ENCODE measurements at regions not wholly inside any gene's neighbourhood (a gene's known extent, or its start where the extent isn't known, plus 50 kb on each side); places are given as distances from the start of the nearest gene placed in this dataset.
"Not testable (repeated sequence)": the region's sequence is repeated elsewhere in the genome, so short reads cannot be mapped to it uniquely, and the experiment has no call there.

GRCh38 chr5:103758996-103759395 is 196.4 kb upstream of the NUDT12 start:
- H3K27ac ChIP-seq = no peak overlapping the region
- no peak for DNase-seq (ENCODE audit: low read depth, low spot score)
- no peak overlapping the region for H3K9ac ChIP-seq (ENCODE audit: insufficient read length)
- no peak overlapping the region for H3K4me3 ChIP-seq
- TF ChIP-seq EZH2 (IDR thresholded peaks at IDR 0.05) = no peak
- no peak for TF ChIP-seq POLR2AphosphoS5 (IDR thresholded peaks at IDR 0.05; ENCODE audit: borderline replicate concordance, low read depth, low read length)
- TF ChIP-seq FOXP2 (optimal IDR thresholded peaks at IDR 0.05; ENCODE audit: control extremely low read depth, extremely low read length, insufficient read depth) = no peak
- no peaks in the 10 kb centered on the region for H3K9me3 ChIP-seq (ENCODE audit: low read depth, low read length)
- H3K36me3 ChIP-seq (ENCODE audit: insufficient read depth, low read length) = no peaks in the 10 kb centered on the region

DNA sequence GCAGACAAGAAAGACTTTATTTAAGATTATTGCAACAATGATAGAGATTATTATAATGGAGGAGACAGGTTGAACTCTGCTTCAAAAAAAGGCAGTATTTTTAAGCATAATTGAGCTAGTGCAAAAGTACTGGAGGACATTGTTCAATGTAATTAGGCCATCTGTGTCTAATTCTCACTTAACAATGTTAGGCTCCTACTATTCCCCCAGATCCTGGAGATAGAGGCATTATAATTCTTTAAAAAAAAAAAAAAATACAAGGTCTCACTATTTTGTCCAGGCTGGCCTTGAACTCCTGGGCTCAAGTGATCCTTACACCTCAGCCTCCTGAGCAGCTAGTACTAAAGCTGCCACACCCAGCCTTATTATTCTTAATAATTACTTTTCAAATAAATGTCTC is 193.4 kb upstream of the NUDT12 start:
- TF ChIP-seq FOXP2 (optimal IDR thresholded peaks at IDR 0.05; ENCODE audit: control extremely low read depth, extremely low read length, insufficient read depth) (no peak), POLR2AphosphoS5 (IDR thresholded peaks at IDR 0.05; ENCODE audit: borderline replicate concordance, low read depth, low read length) (no peak), EZH2 (IDR thresholded peaks at IDR 0.05) (no peak)
- Histone ChIP-seq H3K36me3 (ENCODE audit: insufficient read depth, low read length) (no peaks in the 10 kb centered on the region), H3K27ac (no peak overlapping the region), H3K4me3 (no peak overlapping the region), H3K9me3 (ENCODE audit: low read depth, low read length) (no peaks in the 10 kb centered on the region), H3K9ac (ENCODE audit: insufficient read length) (no peak overlapping the region)
- DNase-seq (ENCODE audit: low read depth, low spot score) = no peak

DNA sequence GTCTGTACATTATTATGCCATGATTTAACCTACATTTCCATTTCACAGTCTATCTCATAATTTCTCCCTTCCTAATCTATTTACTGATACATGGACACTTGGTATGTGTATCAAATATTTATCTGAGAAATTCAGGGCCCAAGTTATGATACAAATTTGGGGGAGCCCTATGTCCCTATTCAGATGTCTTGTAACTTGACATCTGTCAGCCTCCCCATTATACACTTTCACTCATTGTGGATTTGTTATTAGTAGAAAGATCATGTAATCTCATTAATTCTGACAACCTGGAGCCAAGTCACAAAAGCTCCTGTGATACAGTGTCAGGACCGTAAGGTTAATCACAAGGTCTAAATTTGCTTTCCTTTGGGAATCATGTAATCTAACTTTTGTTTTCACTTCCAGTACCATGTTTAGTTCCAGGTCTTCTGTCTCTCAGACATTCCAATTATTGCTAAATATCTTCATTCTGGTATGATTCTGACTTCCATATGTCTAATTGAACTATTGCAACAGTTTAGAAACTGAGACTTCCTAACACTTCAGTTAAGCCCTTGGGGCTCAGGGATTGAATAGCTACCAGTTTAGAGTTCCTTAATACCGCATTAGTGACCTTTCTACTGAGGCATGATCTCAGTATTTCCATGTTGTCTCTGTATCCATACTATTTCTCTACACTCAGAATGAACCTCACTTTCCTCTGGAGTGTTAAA is 182.9 kb upstream of the NUDT12 start:
- H3K36me3 ChIP-seq (ENCODE audit: insufficient read depth, low read length) = no peaks in the 10 kb centered on the region
- no peak overlapping the region for H3K9ac ChIP-seq (ENCODE audit: insufficient read length)
- no peaks in the 10 kb centered on the region for H3K9me3 ChIP-seq (ENCODE audit: low read depth, low read length)
- H3K4me3 ChIP-seq = no peak overlapping the region
- DNase-seq (ENCODE audit: low read depth, low spot score) = no peak
- H3K27ac ChIP-seq = no peak overlapping the region
- TF ChIP-seq EZH2 (IDR thresholded peaks at IDR 0.05) = no peak
- no peak for TF ChIP-seq POLR2AphosphoS5 (IDR thresholded peaks at IDR 0.05; ENCODE audit: borderline replicate concordance, low read depth, low read length)
- TF ChIP-seq FOXP2 (optimal IDR thresholded peaks at IDR 0.05; ENCODE audit: control extremely low read depth, extremely low read length, insufficient read depth) = no peak

DNA sequence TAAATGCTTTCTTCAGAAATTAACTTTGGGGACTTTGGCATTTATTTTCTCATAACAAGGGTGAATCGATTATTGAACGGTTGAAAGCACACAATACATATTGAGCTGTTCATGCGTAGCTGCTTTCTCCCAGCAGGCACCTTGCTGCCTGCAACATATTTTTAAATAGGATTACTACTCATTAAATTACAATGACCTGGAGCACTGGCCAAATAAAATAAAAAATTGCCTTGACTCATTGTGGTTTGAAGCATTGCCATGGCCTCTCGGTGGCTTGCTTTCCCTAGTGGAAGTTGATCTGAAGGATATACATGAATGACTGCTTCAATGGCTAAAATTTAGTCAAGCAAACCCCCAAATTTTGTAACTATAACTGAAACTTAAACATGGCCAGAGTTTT is 181.6 kb upstream of the NUDT12 start:
- H3K9me3 ChIP-seq (ENCODE audit: low read depth, low read length) = no peaks in the 10 kb centered on the region
- DNase-seq (ENCODE audit: low read depth, low spot score) = no peak
- H3K9ac ChIP-seq (ENCODE audit: insufficient read length) = no peak overlapping the region
- no peak for TF ChIP-seq POLR2AphosphoS5 (IDR thresholded peaks at IDR 0.05; ENCODE audit: borderline replicate concordance, low read depth, low read length)
- H3K4me3 ChIP-seq = no peak overlapping the region
- H3K27ac ChIP-seq = no peak overlapping the region
- no peaks in the 10 kb centered on the region for H3K36me3 ChIP-seq (ENCODE audit: insufficient read depth, low read length)

GRCh38 chr5:103743421-103743820 is 180.8 kb upstream of the NUDT12 start:
- TF ChIP-seq POLR2AphosphoS5 (IDR thresholded peaks at IDR 0.05; ENCODE audit: borderline replicate concordance, low read depth, low read length) = no peak
- TF ChIP-seq FOXP2 (optimal IDR thresholded peaks at IDR 0.05; ENCODE audit: control extremely low read depth, extremely low read length, insufficient read depth) = no peak
- TF ChIP-seq EZH2 (IDR thresholded peaks at IDR 0.05) = no peak
- no peak overlapping the region for H3K27ac ChIP-seq

GRCh38 chr5:103741984-103742383 is 179.4 kb upstream of the NUDT12 start:
- no peak overlapping the region for H3K27ac ChIP-seq
- TF ChIP-seq FOXP2 (optimal IDR thresholded peaks at IDR 0.05; ENCODE audit: control extremely low read depth, extremely low read length, insufficient read depth) (no peak), POLR2AphosphoS5 (IDR thresholded peaks at IDR 0.05; ENCODE audit: borderline replicate concordance, low read depth, low read length) (no peak), EZH2 (IDR thresholded peaks at IDR 0.05) (no peak)
- H3K9ac ChIP-seq (ENCODE audit: insufficient read length) = no peak overlapping the region
- H3K36me3 ChIP-seq (ENCODE audit: insufficient read depth, low read length) = no peaks in the 10 kb centered on the region
- DNase-seq (ENCODE audit: low read depth, low spot score) = no peak
- no peak overlapping the region for H3K4me3 ChIP-seq
- no peaks in the 10 kb centered on the region for H3K9me3 ChIP-seq (ENCODE audit: low read depth, low read length)

More at GRCh38 chr5:103743421-103743820, 180.8 kb upstream of the NUDT12 start:
- Histone ChIP-seq H3K4me3 (no peak overlapping the region), H3K36me3 (ENCODE audit: insufficient read depth, low read length) (no peaks in the 10 kb centered on the region), H3K9ac (ENCODE audit: insufficient read length) (no peak overlapping the region), H3K9me3 (ENCODE audit: low read depth, low read length) (no peaks in the 10 kb centered on the region)
- DNase-seq (ENCODE audit: low read depth, low spot score) = no peak

DNA sequence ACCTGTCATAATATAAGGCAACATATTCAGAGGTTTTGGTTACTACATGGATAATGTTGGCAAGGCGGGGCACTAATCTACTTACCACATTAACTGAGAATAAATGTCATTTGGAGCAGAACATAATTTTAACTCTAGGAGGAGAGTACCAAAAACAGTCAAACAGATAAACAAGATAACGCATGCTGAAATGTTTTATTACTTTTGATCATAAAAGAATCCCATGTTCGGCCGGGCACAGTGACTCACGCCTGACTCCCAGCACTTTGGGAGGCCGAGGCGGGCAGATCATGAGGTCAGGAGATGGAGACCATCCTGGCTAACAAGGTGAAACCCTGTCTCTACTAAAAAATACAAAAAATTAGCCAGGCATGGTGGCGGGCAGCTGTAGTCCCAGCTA is 173.8 kb upstream of the NUDT12 start:
- not testable (repeated sequence) for H3K4me3 ChIP-seq; DNase-seq (ENCODE audit: low read depth, low spot score); H3K9me3 ChIP-seq (ENCODE audit: low read depth, low read length); H3K27ac ChIP-seq; H3K9ac ChIP-seq (ENCODE audit: insufficient read length); H3K36me3 ChIP-seq (ENCODE audit: insufficient read depth, low read length)

GRCh38 chr5:103724271-103724670 is 161.7 kb upstream of the NUDT12 start:
- Histone ChIP-seq H3K27ac (no peak overlapping the region), H3K9ac (ENCODE audit: insufficient read length) (no peak overlapping the region), H3K36me3 (ENCODE audit: insufficient read depth, low read length) (no peaks in the 10 kb centered on the region), H3K9me3 (ENCODE audit: low read depth, low read length) (no peaks in the 10 kb centered on the region), H3K4me3 (no peak overlapping the region)
- TF ChIP-seq FOXP2 (optimal IDR thresholded peaks at IDR 0.05; ENCODE audit: control extremely low read depth, extremely low read length, insufficient read depth) = no peak
- no peak for TF ChIP-seq POLR2AphosphoS5 (IDR thresholded peaks at IDR 0.05; ENCODE audit: borderline replicate concordance, low read depth, low read length)
- no peak for TF ChIP-seq EZH2 (IDR thresholded peaks at IDR 0.05)
- no peak for DNase-seq (ENCODE audit: low read depth, low spot score)

DNA sequence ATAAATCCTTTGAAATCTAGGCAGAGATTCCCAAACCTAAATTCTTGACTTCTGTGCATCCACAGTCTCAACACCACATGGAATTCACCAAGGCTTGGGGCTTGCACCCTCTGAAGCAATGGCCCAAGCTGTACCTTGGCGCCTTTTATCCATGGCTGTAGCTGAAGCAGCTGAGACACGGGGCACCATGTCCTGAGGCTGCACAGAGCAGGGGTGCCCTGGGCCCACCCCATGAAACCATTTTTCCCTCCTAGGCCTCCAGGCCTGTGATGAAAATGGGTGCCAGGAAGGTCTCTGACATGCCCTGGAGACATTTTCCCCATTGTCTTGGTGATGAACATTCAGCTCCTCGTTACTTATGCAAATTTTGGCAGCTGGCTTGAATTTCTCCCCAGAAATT is 158.6 kb upstream of the NUDT12 start:
- H3K36me3 ChIP-seq (ENCODE audit: insufficient read depth, low read length) = no peaks in the 10 kb centered on the region
- TF ChIP-seq EZH2 (IDR thresholded peaks at IDR 0.05) = no peak
- no peak for TF ChIP-seq POLR2AphosphoS5 (IDR thresholded peaks at IDR 0.05; ENCODE audit: borderline replicate concordance, low read depth, low read length)
- TF ChIP-seq FOXP2 (optimal IDR thresholded peaks at IDR 0.05; ENCODE audit: control extremely low read depth, extremely low read length, insufficient read depth) = no peak
- H3K9ac ChIP-seq (ENCODE audit: insufficient read length) = no peak overlapping the region
- H3K4me3 ChIP-seq = no peak overlapping the region
- H3K27ac ChIP-seq = no peak overlapping the region
- DNase-seq (ENCODE audit: low read depth, low spot score) = no peak
- no peaks in the 10 kb centered on the region for H3K9me3 ChIP-seq (ENCODE audit: low read depth, low read length)

All from SK-N-MC (cell line).